Kidney epithelial cell (primary cell): ENCODE measurements at regions not wholly inside any gene's neighbourhood (a gene's known extent, or its start where the extent isn't known, plus 50 kb on each side); places are given as distances from the start of the nearest gene placed in this dataset.

ENCODE experiments used
- DNase-seq: peaks from one replicate; pipeline ENCODE4 v3.0.0-alpha.2; 2010; ENCODE audit warnings: low read depth
- H3K27me3 ChIP-seq: 2 replicates; pipeline ENCODE4 v1.6.0; 2011; ENCODE audit warnings: low read length; ENCODE audit not compliant: control insufficient read depth, insufficient read depth
- H3K36me3 ChIP-seq: 2 replicates; pipeline ENCODE4 v1.5.1; 2011; ENCODE audit warnings: low read length; ENCODE audit not compliant: control insufficient read depth, insufficient read depth
- H3K4me3 ChIP-seq: 2 replicates; pipeline ENCODE4 v1.5.1; 2011; ENCODE audit warnings: low read depth, mild to moderate bottlenecking, control low read depth, low read length
- TF ChIP-seq, protein P1 (sequence below): IDR thresholded peaks from 2 replicates; pipeline ENCODE4 v1.5.1; 2011; ENCODE audit warnings: mild to moderate bottlenecking, moderate library complexity, low read length, control low read depth, inconsistent platforms; ENCODE audit not compliant: insufficient read depth, poor library complexity, severe bottlenecking

DNA sequence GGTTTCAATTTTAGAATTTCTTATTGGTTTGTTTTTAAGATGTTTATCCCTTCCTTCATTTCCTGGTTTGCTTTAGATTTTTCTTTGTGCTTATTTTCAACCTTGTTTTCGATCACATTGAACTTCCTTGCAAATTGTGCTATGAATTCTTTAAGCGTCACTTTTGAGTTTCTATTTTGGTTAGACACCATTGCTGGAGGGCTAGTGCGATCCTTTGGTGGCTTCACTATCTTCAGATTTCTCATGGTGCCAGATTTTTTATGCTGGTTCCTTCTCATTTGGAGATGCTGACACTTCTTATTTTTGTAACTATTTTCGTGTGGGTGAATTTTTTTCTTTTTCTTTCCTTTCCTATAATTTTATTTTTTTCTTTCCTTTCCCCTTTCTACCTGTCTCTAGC is 227.2 kb upstream of the HDX start:
- Histone ChIP-seq H3K27me3 (no peaks in the 10 kb centered on the region), H3K4me3 (no peak overlapping the region), H3K36me3 (no peaks in the 10 kb centered on the region)
- DNase-seq: no peak
- TF ChIP-seq, protein P1, sequence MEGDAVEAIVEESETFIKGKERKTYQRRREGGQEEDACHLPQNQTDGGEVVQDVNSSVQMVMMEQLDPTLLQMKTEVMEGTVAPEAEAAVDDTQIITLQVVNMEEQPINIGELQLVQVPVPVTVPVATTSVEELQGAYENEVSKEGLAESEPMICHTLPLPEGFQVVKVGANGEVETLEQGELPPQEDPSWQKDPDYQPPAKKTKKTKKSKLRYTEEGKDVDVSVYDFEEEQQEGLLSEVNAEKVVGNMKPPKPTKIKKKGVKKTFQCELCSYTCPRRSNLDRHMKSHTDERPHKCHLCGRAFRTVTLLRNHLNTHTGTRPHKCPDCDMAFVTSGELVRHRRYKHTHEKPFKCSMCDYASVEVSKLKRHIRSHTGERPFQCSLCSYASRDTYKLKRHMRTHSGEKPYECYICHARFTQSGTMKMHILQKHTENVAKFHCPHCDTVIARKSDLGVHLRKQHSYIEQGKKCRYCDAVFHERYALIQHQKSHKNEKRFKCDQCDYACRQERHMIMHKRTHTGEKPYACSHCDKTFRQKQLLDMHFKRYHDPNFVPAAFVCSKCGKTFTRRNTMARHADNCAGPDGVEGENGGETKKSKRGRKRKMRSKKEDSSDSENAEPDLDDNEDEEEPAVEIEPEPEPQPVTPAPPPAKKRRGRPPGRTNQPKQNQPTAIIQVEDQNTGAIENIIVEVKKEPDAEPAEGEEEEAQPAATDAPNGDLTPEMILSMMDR: no peak

DNA sequence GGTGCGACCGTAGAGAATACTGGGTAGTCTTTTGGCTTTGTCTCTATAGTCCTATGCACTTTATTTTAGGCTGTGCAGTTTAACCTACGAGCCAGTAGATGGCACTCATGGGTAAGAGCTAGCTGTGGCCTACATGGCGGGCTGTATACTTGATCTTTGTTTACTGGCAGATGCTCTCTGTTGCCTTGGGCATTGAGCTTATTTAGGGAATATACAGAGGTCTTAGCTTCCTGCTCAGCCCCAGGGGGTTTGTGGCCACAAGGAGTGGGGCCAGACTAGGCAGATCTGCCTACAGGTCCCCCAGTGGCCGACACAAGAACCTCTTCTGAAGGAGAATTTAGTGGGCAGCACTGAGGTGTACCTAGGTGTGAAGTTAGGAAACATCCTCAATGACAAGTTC is 227.6 kb upstream of the HDX start:
- TF ChIP-seq, protein P1: peak; percentile 73
- no peak for DNase-seq
- H3K4me3 ChIP-seq: no peak overlapping the region
- H3K27me3 ChIP-seq: no peaks in the 10 kb centered on the region
- no peaks in the 10 kb centered on the region for H3K36me3 ChIP-seq

DNA sequence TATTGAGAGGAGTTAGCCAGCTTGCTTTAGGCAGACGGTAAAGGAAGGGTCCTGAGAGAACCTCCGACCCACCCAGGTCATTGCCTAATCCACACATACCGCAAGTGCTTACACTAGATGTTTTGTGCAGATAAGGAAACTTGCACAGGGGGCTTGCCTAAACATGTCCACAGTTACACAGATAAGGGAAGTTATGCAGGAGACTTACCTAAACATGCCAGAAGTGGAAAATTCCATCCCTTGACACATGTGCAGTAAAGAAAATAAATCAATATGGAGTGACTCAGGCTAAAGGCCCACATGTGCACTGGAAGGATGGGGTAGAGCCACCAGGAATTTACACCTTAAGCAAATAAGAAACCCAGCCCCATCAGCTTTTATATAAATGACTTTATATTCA is 232.8 kb upstream of the HDX start:
- TF ChIP-seq, protein P1: no peak
- no peak overlapping the region for H3K4me3 ChIP-seq
- DNase-seq: no peak
- no peaks in the 10 kb centered on the region for H3K36me3 ChIP-seq
- H3K27me3 ChIP-seq: no peaks in the 10 kb centered on the region

DNA sequence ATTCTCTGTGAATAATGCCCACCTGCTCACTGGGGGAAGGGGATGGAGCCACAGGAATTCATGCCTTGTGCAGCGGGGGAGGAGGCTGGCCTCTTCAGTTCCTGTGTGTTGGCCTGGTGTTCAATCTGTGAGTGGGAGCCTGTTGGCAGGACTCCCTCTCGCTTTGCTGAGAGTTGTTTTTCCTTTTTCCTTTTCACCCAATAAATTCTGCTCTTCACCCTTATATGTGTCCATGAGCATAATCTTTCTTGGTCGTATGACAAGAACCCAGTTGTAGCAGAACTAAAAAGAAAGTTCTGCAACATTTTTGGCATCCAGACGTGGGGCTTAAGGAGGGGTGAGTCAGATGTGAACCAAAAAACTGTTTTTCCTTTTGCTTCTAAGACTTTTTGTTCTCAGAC is 235.2 kb upstream of the HDX start:
- TF ChIP-seq, protein P1: no peak
- H3K36me3 ChIP-seq: no peaks in the 10 kb centered on the region
- no peak overlapping the region for H3K4me3 ChIP-seq
- no peaks in the 10 kb centered on the region for H3K27me3 ChIP-seq
- DNase-seq: no peak

DNA sequence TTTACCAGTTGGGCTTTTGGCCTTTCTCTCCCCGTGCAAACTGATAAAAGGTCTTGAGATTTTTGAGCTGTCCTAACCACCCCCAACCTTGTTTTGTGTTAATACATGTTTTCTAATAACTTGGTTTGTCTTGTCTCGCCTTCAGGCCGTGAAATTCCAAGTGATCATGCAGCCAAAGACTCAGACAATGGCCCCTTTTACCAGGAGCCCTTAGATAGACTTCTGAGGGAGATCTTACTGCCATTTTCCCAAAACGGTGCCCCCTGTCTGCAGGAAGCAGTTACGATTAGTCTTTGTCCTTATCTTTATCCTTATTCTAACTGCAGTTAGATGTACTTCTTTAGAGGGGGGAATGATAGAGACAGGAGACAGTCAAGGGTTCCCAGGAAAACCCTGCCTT is 245.3 kb upstream of the HDX start:
- no peak for DNase-seq
- Histone ChIP-seq H3K36me3 (no peaks in the 10 kb centered on the region), H3K27me3 (no peaks in the 10 kb centered on the region), H3K4me3 (no peak overlapping the region)
- TF ChIP-seq, protein P1: no peak

DNA sequence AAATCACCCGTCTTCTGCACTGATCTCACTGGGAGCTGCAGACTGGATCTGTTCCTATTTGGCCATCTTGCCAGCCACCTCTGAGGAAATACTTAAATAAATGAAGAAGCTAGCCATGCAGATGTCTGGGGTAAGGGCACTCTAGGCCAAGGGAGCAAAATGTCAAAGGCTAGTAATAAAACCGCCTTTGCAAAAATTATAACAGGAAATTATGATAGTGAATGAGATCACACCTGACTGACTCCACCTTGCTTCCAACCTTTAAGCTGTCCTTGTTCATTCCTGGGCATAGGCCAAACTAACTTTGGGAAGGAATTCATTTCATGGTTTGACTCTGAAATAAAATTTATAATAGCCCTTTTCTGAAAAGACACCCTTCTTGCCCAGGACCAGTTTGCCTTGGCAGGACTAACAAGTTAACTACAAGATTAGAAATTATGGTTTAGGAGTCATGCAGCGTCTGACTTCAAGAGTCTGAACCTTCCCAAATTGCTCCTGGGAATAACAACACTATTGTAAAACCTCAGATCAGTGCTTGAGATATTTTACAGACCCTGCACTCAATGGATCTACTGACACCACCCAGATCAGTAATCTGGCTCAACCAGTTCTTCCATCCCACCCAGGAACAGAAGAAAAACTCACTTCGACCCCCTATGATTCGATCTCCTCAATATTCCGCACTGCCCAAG is 246.9 kb upstream of the HDX start:
- DNase-seq: no peak
- H3K4me3 ChIP-seq: no peak overlapping the region
- TF ChIP-seq, protein P1: no peak

More for the DNA sequence above, 246.9 kb upstream of the HDX start:
- no peaks in the 10 kb centered on the region for H3K36me3 ChIP-seq
- H3K27me3 ChIP-seq: no peaks in the 10 kb centered on the region
